DND-41 (cell line): ENCODE measurements at regions not wholly inside any gene's neighbourhood (a gene's known extent, or its start where the extent isn't known, plus 50 kb on each side); places are given as distances from the start of the nearest gene placed in this dataset.

Experiments
- ATAC-seq: fragments of 200-7000 bp; cut with Tn5 transposase; 3 replicates; pipeline ENCODE4 v1.9.1; 2021; ENCODE audit warnings: low read depth; ENCODE audit not compliant: insufficient read depth
- DNase-seq: peaks from one replicate; pipeline ENCODE4 v3.0.0-alpha.2; 2020
- H2AFZ ChIP-seq: 2 replicates; pipeline ENCODE4 v1.6.0; 2012; ENCODE audit warnings: low read depth, low read length
- H3K27ac ChIP-seq: 2 replicates; pipeline ENCODE4 v1.5.1; 2012; ENCODE audit warnings: low read length, inconsistent platforms
- H3K27me3 ChIP-seq: fragments of 200-600 bp; sonication (generic); 2 replicates; pipeline ENCODE4 v1.6.0; 2012; ENCODE audit warnings: low read length, mild to moderate bottlenecking, inconsistent platforms; ENCODE audit not compliant: insufficient read depth, poor library complexity
- H3K36me3 ChIP-seq: 2 replicates; pipeline ENCODE4 v1.5.1; 2012; ENCODE audit warnings: low read length, inconsistent platforms; ENCODE audit not compliant: insufficient read depth
- H3K4me1 ChIP-seq: 2 replicates; pipeline ENCODE4 v1.5.1; 2012; ENCODE audit warnings: mild to moderate bottlenecking, low read length; ENCODE audit not compliant: insufficient read depth
- H3K4me2 ChIP-seq: 2 replicates; pipeline ENCODE4 v1.6.0; 2012; ENCODE audit warnings: mild to moderate bottlenecking, moderate library complexity, low read length, inconsistent platforms; ENCODE audit not compliant: insufficient read depth
- H3K4me3 ChIP-seq, 2 experiments: fragments of 200-600 bp in 1 of 2; shearing (Covaris generic) in 1 of 2; 2 replicates each; pipeline ENCODE4 v1.5.1; 2012 to 2016; ENCODE audit warnings: inconsistent platforms in 2 of 2, low read length in 2 of 2, mild to moderate bottlenecking in 2 of 2, low read depth in 1 of 2, moderate library complexity in 1 of 2
- H3K79me2 ChIP-seq: 2 replicates; pipeline ENCODE4 v1.6.0; 2012; ENCODE audit warnings: low read length, inconsistent platforms; ENCODE audit not compliant: insufficient read depth
- H3K9ac ChIP-seq: 2 replicates; pipeline ENCODE4 v1.6.0; 2012; ENCODE audit warnings: low read depth, mild to moderate bottlenecking, inconsistent platforms, low read length, moderate library complexity
- H3K9me3 ChIP-seq: 2 replicates; pipeline ENCODE4 v1.5.1; 2012; ENCODE audit warnings: low read length, moderate library complexity, mild to moderate bottlenecking, inconsistent platforms; ENCODE audit not compliant: insufficient read depth, severe bottlenecking
- H4K20me1 ChIP-seq: 2 replicates; pipeline ENCODE4 v1.6.0; 2012; ENCODE audit warnings: low read length; ENCODE audit not compliant: insufficient read depth
- EZH2 ChIP-seq: IDR thresholded peaks from 3 replicates; pipeline ENCODE4 v1.6.1; 2012; ENCODE audit warnings: borderline replicate concordance, low read depth, mild to moderate bottlenecking, moderate library complexity, low read length, inconsistent platforms; ENCODE audit not compliant: severe bottlenecking
- TF ChIP-seq, protein P1 (sequence below): IDR thresholded peaks from 2 replicates; pipeline ENCODE4 v1.5.1; 2012; ENCODE audit warnings: borderline replicate concordance, low read length, moderate library complexity, mild to moderate bottlenecking; ENCODE audit not compliant: poor library complexity, severe bottlenecking; ENCODE audit errors: extremely low read depth

- Histone ChIP-seq H3K79me2 (no peaks in the 10 kb centered on the region), H3K27me3 (no peaks in the 10 kb centered on the region), H3K27ac (no peak overlapping the region), H3K4me2 (no peak overlapping the region), H2AFZ (no peak overlapping the region), H4K20me1 (no peaks in the 10 kb centered on the region), H3K4me1 (no peaks in the 10 kb centered on the region), H3K9me3 (no peaks in the 10 kb centered on the region), H3K9ac (no peak overlapping the region), H3K4me3 (no peak overlapping the region), H3K36me3 (no peaks in the 10 kb centered on the region)
- DNase-seq: no peak
- no peak for ATAC-seq
- TF ChIP-seq, protein P1, sequence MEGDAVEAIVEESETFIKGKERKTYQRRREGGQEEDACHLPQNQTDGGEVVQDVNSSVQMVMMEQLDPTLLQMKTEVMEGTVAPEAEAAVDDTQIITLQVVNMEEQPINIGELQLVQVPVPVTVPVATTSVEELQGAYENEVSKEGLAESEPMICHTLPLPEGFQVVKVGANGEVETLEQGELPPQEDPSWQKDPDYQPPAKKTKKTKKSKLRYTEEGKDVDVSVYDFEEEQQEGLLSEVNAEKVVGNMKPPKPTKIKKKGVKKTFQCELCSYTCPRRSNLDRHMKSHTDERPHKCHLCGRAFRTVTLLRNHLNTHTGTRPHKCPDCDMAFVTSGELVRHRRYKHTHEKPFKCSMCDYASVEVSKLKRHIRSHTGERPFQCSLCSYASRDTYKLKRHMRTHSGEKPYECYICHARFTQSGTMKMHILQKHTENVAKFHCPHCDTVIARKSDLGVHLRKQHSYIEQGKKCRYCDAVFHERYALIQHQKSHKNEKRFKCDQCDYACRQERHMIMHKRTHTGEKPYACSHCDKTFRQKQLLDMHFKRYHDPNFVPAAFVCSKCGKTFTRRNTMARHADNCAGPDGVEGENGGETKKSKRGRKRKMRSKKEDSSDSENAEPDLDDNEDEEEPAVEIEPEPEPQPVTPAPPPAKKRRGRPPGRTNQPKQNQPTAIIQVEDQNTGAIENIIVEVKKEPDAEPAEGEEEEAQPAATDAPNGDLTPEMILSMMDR: no peak
- no peak for TF ChIP-seq EZH2
Observed at GRCh38 chr4:35237924-35238323, 1006.4 kb downstream of the ARAP2 start.

GRCh38 chr4:35238793-35239192 is 1005.5 kb downstream of the ARAP2 start:
- H3K79me2 ChIP-seq: no peaks in the 10 kb centered on the region
- H3K27me3 ChIP-seq: no peaks in the 10 kb centered on the region
- no peaks in the 10 kb centered on the region for H3K4me1 ChIP-seq
- no peak overlapping the region for H3K4me2 ChIP-seq
- no peaks in the 10 kb centered on the region for H3K36me3 ChIP-seq
- H2AFZ ChIP-seq: no peak overlapping the region
- ATAC-seq (no peak), DNase-seq (no peak)
- TF ChIP-seq, protein P1: no peak
- no peak for TF ChIP-seq EZH2
- H3K9me3 ChIP-seq: no peaks in the 10 kb centered on the region
- H3K4me3 ChIP-seq: no peak overlapping the region
- H4K20me1 ChIP-seq: no peaks in the 10 kb centered on the region
- H3K9ac ChIP-seq: no peak overlapping the region
- H3K27ac ChIP-seq: no peak overlapping the region

- no peaks in the 10 kb centered on the region for H3K27me3 ChIP-seq
- ATAC-seq (no peak), DNase-seq (no peak)
- no peaks in the 10 kb centered on the region for H4K20me1 ChIP-seq
- no peak overlapping the region for H2AFZ ChIP-seq
- no peak overlapping the region for H3K27ac ChIP-seq
- no peaks in the 10 kb centered on the region for H3K4me1 ChIP-seq
- H3K9me3 ChIP-seq: no peaks in the 10 kb centered on the region
- H3K9ac ChIP-seq: no peak overlapping the region
- H3K79me2 ChIP-seq: no peaks in the 10 kb centered on the region
- TF ChIP-seq EZH2: no peak
- TF ChIP-seq, protein P1: no peak
- no peak overlapping the region for H3K4me3 ChIP-seq
- H3K36me3 ChIP-seq: no peaks in the 10 kb centered on the region
- H3K4me2 ChIP-seq: no peak overlapping the region
Observed at GRCh38 chr4:35246493-35246892, 997.8 kb downstream of the ARAP2 start.

- Histone ChIP-seq H3K9me3 (no peaks in the 10 kb centered on the region), H3K36me3 (no peaks in the 10 kb centered on the region), H3K27ac (no peak overlapping the region), H3K4me2 (no peak overlapping the region), H3K27me3 (no peaks in the 10 kb centered on the region), H3K4me3 (no peak overlapping the region), H3K9ac (no peak overlapping the region), H2AFZ (no peak overlapping the region), H3K4me1 (no peaks in the 10 kb centered on the region), H4K20me1 (no peaks in the 10 kb centered on the region), H3K79me2 (no peaks in the 10 kb centered on the region)
- ATAC-seq: no peak
- DNase-seq: no peak
- no peak for TF ChIP-seq EZH2
- TF ChIP-seq, protein P1: no peak
Observed at GRCh38 chr4:35247047-35247446, 997.3 kb downstream of the ARAP2 start.
